ENCODE measurements at regions not wholly inside any gene's neighbourhood (a gene's known extent, or its start where the extent isn't known, plus 50 kb on each side); places are given as distances from the start of the nearest gene placed in this dataset.

GRCh38 chr9:108360304-108360703, 495.5 kb downstream of the ACTL7B start:
- no peak for TF ChIP-seq CTCF (IDR thresholded peaks at IDR 0.05)
- no peak for TF ChIP-seq POLR2AphosphoS5 (IDR thresholded peaks at IDR 0.05)
- no peak for TF ChIP-seq POLR2A (IDR thresholded peaks at IDR 0.05)

Measured in transverse colon (tissue), 4 donors.